ENCODE measurements at regions not wholly inside any gene's neighbourhood (a gene's known extent, or its start where the extent isn't known, plus 50 kb on each side); places are given as distances from the start of the nearest gene placed in this dataset.
A peak's percentile ranks its signal among the peaks of the same experiment; 100 is the strongest.

- no peak for DNase-seq
- H3K27me3 ChIP-seq (ENCODE audit: control insufficient read depth, insufficient read depth, low read length): no peaks in the 10 kb centered on the region
- no peaks in the 10 kb centered on the region for H3K36me3 ChIP-seq (ENCODE audit: control insufficient read depth in 2 of 3, insufficient read depth in 3 of 3, low read length in 3 of 3)
- H3K27ac ChIP-seq (ENCODE audit: low read depth in 2 of 2, low read length in 2 of 2): peak overlapping the region in 1 of 2 donors; percentile 56
- no peaks in the 10 kb centered on the region for H3K4me1 ChIP-seq (ENCODE audit: control insufficient read depth in 2 of 3, insufficient read depth in 2 of 3, low read depth in 1 of 3, low read length in 3 of 3)
- no peak for FAIRE-seq
- H3K4me3 ChIP-seq (ENCODE audit: low read length in 3 of 3): no peak overlapping the region
- H3K9ac ChIP-seq (ENCODE audit: low read length in 3 of 3): no peak overlapping the region
- H3K9me3 ChIP-seq (ENCODE audit: control insufficient read depth in 2 of 3, insufficient read depth in 1 of 3, low read length in 3 of 3): no peaks in the 10 kb centered on the region
- TF ChIP-seq CTCF (IDR thresholded peaks at IDR 0.05; ENCODE audit: borderline replicate concordance, extremely low read depth, insufficient read depth): no peak
- intact Hi-C loops (cut with DNase I): no loop called here
Measured at GRCh38 chr6:150485161-150485958, 114.3 kb upstream of the PLEKHG1 start.

GRCh38 chr6:150486048-150486447, 113.6 kb upstream of the PLEKHG1 start:
- intact Hi-C loops (cut with DNase I): no loop called here
- Histone ChIP-seq H3K27me3 (ENCODE audit: control insufficient read depth, insufficient read depth, low read length) (no peaks in the 10 kb centered on the region), H3K9ac (ENCODE audit: low read length in 3 of 3) (no peak overlapping the region), H3K9me3 (ENCODE audit: control insufficient read depth in 2 of 3, insufficient read depth in 1 of 3, low read length in 3 of 3) (no peaks in the 10 kb centered on the region), H3K36me3 (ENCODE audit: control insufficient read depth in 2 of 3, insufficient read depth in 3 of 3, low read length in 3 of 3) (no peaks in the 10 kb centered on the region), H3K4me1 (ENCODE audit: control insufficient read depth in 2 of 3, insufficient read depth in 2 of 3, low read depth in 1 of 3, low read length in 3 of 3) (no peaks in the 10 kb centered on the region), H3K27ac (ENCODE audit: low read depth in 2 of 2, low read length in 2 of 2) (peak overlapping the region in 1 of 2 donors; percentile 56), H3K4me3 (ENCODE audit: low read length in 3 of 3) (no peak overlapping the region)
- no peak for TF ChIP-seq CTCF (IDR thresholded peaks at IDR 0.05; ENCODE audit: borderline replicate concordance, extremely low read depth, insufficient read depth)
- DNase-seq: peak in 1 of 5 donors; percentile 60
- no peak for FAIRE-seq

GRCh38 chr6:150490586-150490985, 109.1 kb upstream of the PLEKHG1 start:
- Histone ChIP-seq H3K36me3 (ENCODE audit: control insufficient read depth in 2 of 3, insufficient read depth in 3 of 3, low read length in 3 of 3) (no peaks in the 10 kb centered on the region), H3K27ac (ENCODE audit: low read depth in 2 of 2, low read length in 2 of 2) (no peak overlapping the region), H3K27me3 (ENCODE audit: control insufficient read depth, insufficient read depth, low read length) (no peaks in the 10 kb centered on the region), H3K9ac (ENCODE audit: low read length in 3 of 3) (no peak overlapping the region), H3K4me1 (ENCODE audit: control insufficient read depth in 2 of 3, insufficient read depth in 2 of 3, low read depth in 1 of 3, low read length in 3 of 3) (no peaks in the 10 kb centered on the region), H3K9me3 (ENCODE audit: control insufficient read depth in 2 of 3, insufficient read depth in 1 of 3, low read length in 3 of 3) (no peaks in the 10 kb centered on the region), H3K4me3 (ENCODE audit: low read length in 3 of 3) (no peak overlapping the region)
- TF ChIP-seq CTCF (IDR thresholded peaks at IDR 0.05; ENCODE audit: borderline replicate concordance, extremely low read depth, insufficient read depth): no peak
- intact Hi-C loops (cut with DNase I): no loop called here
- DNase-seq: no peak
- FAIRE-seq: no peak
